H1 (cell line): ENCODE measurements at regions not wholly inside any gene's neighbourhood (a gene's known extent, or its start where the extent isn't known, plus 50 kb on each side); places are given as distances from the start of the nearest gene placed in this dataset.

Source experiments
- ASH2L ChIP-seq: fragments of 200-600, 300-600 bp; sonication (generic); IDR thresholded peaks from one replicate; pipeline ENCODE4 v1.7.1; 2017; ENCODE audit warnings: low read length
- GABPA ChIP-seq: IDR thresholded peaks from 2 replicates; pipeline ENCODE4 v1.6.1; 2011; ENCODE audit warnings: mild to moderate bottlenecking, low read length, moderate library complexity, borderline replicate concordance; ENCODE audit not compliant: insufficient read depth
- KDM5A ChIP-seq: fragments of 200-600 bp; IDR thresholded peaks from 2 replicates; pipeline ENCODE4 v1.7.1; 2012; ENCODE audit warnings: mild to moderate bottlenecking, low read length, inconsistent platforms, mixed read lengths
- NRF1 ChIP-seq: IDR thresholded peaks from 2 replicates; pipeline ENCODE4 v1.6.1; 2011; ENCODE audit warnings: mild to moderate bottlenecking, low read depth, low read length, improper control_type of control experiment
- SP4 ChIP-seq: IDR thresholded peaks from 2 replicates; pipeline ENCODE4 v1.6.1; 2012; ENCODE audit warnings: low read length, inconsistent platforms
- TF ChIP-seq, protein P1 (sequence below), 3 experiments: IDR thresholded peaks; 1 replicate in 2 of 3; 2 replicates in 1 of 3; pipeline versions ENCODE4 v1.5.1 to v1.6.1; 2011; ENCODE audit warnings: low read length in 3 of 3, mild to moderate bottlenecking in 3 of 3, inconsistent platforms in 2 of 3, low read depth in 1 of 3, moderate library complexity in 1 of 3; ENCODE audit not compliant: insufficient read depth in 1 of 3; ENCODE audit errors: control extremely low read depth in 1 of 3

DNA sequence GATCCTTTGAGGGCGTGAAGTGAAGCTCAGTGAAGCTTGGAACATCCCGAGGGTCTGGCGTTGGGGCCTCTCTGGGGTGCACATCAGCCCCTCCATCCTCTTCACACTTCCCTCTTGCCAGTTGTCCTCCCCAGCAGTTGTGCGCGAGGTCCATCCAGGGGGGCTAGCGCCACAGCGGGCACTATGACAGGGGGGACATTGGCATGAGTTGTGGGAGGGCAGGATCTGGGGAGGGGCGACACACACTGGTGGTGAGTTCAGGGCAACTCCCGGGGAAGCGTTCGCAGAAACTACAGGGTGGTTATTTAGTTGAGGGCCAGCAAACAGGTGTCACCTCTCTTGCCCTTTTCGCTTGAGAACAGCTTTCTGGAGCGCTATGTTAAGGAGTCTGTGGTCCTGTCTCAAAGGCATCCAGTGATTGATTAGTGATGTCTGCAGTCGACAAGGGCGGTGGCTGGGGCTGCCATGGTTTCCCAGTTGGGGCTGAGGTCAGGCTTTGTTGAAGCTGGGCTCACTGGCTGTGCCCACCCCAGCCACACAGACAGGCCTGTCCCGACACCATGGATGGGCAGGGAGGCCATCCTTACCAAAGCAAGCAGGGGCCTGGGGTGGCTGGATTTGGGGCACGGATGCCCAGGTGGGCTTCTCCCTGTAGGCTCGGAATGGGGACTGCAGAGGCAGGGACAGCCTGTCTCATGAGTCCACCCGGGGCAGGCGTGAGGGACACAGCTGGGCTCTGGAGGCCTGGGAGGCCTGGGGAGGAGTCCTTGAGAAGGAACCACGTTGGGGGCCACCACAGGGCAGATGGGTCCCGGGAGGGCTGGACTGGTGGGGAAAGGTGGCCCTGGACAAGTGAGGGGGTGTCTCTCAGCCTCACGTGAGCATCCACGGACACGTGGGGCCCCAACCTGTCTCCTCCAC is 59.4 kb downstream of the UNCX start (continued):
- TF ChIP-seq NRF1 (no peak), SP4 (no peak), ASH2L (no peak), KDM5A (no peak), GABPA (no peak)
- TF ChIP-seq, protein P1, sequence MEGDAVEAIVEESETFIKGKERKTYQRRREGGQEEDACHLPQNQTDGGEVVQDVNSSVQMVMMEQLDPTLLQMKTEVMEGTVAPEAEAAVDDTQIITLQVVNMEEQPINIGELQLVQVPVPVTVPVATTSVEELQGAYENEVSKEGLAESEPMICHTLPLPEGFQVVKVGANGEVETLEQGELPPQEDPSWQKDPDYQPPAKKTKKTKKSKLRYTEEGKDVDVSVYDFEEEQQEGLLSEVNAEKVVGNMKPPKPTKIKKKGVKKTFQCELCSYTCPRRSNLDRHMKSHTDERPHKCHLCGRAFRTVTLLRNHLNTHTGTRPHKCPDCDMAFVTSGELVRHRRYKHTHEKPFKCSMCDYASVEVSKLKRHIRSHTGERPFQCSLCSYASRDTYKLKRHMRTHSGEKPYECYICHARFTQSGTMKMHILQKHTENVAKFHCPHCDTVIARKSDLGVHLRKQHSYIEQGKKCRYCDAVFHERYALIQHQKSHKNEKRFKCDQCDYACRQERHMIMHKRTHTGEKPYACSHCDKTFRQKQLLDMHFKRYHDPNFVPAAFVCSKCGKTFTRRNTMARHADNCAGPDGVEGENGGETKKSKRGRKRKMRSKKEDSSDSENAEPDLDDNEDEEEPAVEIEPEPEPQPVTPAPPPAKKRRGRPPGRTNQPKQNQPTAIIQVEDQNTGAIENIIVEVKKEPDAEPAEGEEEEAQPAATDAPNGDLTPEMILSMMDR (IDR thresholded peaks at IDR 0.05; ENCODE audit: control extremely low read depth in 1 of 3, insufficient read depth in 1 of 3, low read depth in 1 of 3, low read length in 3 of 3): no peak
